Osteoblast (primary cell): ENCODE measurements at regions not wholly inside any gene's neighbourhood (a gene's known extent, or its start where the extent isn't known, plus 50 kb on each side); places are given as distances from the start of the nearest gene placed in this dataset.
"Not testable (repeated sequence)": the region's sequence is repeated elsewhere in the genome, so short reads cannot be mapped to it uniquely, and the experiment has no call there.

ENCODE experiments used
- DNase-seq: peaks from one replicate; pipeline ENCODE4 v3.0.0; 2011; ENCODE audit warnings: low spot score, mixed read lengths; ENCODE audit not compliant: insufficient read length; ENCODE audit errors: missing footprints
- H2AFZ ChIP-seq: 2 replicates; pipeline ENCODE4 v1.6.0; 2011; ENCODE audit warnings: mild to moderate bottlenecking, low read length
- H3K27ac ChIP-seq: 2 replicates; pipeline ENCODE4 v1.5.1; 2011; ENCODE audit warnings: mild to moderate bottlenecking, low read depth, low read length, moderate library complexity
- H3K27me3 ChIP-seq: 2 replicates; pipeline ENCODE4 v1.6.0; 2012; ENCODE audit warnings: mild to moderate bottlenecking, control low read depth, inconsistent platforms, low read length, moderate library complexity; ENCODE audit not compliant: insufficient read depth
- H3K36me3 ChIP-seq: 2 replicates; pipeline ENCODE4 v1.5.1; 2011; ENCODE audit warnings: mild to moderate bottlenecking, low read length, control low read depth, moderate library complexity; ENCODE audit not compliant: insufficient read depth
- H3K4me1 ChIP-seq: 2 replicates; pipeline ENCODE4 v1.5.1; 2011; ENCODE audit warnings: mild to moderate bottlenecking, low read length, control low read depth, moderate library complexity; ENCODE audit not compliant: insufficient read depth
- H3K4me2 ChIP-seq: 2 replicates; pipeline ENCODE4 v1.6.0; 2011; ENCODE audit warnings: mild to moderate bottlenecking, low read length; ENCODE audit not compliant: insufficient read depth
- H3K4me3 ChIP-seq: fragments of 200-600 bp; sonication (generic); 3 replicates; pipeline ENCODE4 v1.5.1; 2012; ENCODE audit warnings: mild to moderate bottlenecking, low read length, inconsistent platforms; ENCODE audit not compliant: insufficient read depth
- H3K79me2 ChIP-seq: 2 replicates; pipeline ENCODE4 v1.6.0; 2012; ENCODE audit warnings: mild to moderate bottlenecking, low read length, control low read depth, inconsistent platforms; ENCODE audit not compliant: insufficient read depth
- H3K9me3 ChIP-seq: 2 replicates; pipeline ENCODE4 v1.5.1; 2011; ENCODE audit warnings: low read depth, low read length, control low read depth
- H4K20me1 ChIP-seq: 2 replicates; pipeline ENCODE4 v1.6.0; 2012; ENCODE audit warnings: mild to moderate bottlenecking, low read length, control low read depth; ENCODE audit not compliant: insufficient read depth
- TF ChIP-seq, protein P1 (sequence below): IDR thresholded peaks from 2 replicates; pipeline ENCODE4 v1.5.1; 2011; ENCODE audit warnings: mild to moderate bottlenecking, low read depth, low read length, moderate library complexity; ENCODE audit errors: extremely low read depth

- Histone ChIP-seq H3K79me2 (no peaks in the 10 kb centered on the region), H3K4me3 (no peak overlapping the region), H3K4me1 (no peaks in the 10 kb centered on the region), H3K4me2 (no peak overlapping the region), H3K27me3 (no peaks in the 10 kb centered on the region), H4K20me1 (no peaks in the 10 kb centered on the region), H2AFZ (no peak overlapping the region), H3K27ac (no peak overlapping the region), H3K9me3 (no peaks in the 10 kb centered on the region), H3K36me3 (no peaks in the 10 kb centered on the region)
- no peak for DNase-seq
- TF ChIP-seq, protein P1, sequence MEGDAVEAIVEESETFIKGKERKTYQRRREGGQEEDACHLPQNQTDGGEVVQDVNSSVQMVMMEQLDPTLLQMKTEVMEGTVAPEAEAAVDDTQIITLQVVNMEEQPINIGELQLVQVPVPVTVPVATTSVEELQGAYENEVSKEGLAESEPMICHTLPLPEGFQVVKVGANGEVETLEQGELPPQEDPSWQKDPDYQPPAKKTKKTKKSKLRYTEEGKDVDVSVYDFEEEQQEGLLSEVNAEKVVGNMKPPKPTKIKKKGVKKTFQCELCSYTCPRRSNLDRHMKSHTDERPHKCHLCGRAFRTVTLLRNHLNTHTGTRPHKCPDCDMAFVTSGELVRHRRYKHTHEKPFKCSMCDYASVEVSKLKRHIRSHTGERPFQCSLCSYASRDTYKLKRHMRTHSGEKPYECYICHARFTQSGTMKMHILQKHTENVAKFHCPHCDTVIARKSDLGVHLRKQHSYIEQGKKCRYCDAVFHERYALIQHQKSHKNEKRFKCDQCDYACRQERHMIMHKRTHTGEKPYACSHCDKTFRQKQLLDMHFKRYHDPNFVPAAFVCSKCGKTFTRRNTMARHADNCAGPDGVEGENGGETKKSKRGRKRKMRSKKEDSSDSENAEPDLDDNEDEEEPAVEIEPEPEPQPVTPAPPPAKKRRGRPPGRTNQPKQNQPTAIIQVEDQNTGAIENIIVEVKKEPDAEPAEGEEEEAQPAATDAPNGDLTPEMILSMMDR, result no peak
These were observed 297.6 kb upstream of the INTU start for GRCh38 chr4:127335073-127335620.

GRCh38 chr4:127335732-127336131 is 297.0 kb upstream of the INTU start:
- H4K20me1 ChIP-seq, result no peaks in the 10 kb centered on the region
- H3K4me1 ChIP-seq, result no peaks in the 10 kb centered on the region
- H3K36me3 ChIP-seq, result no peaks in the 10 kb centered on the region
- H2AFZ ChIP-seq, result no peak overlapping the region
- H3K27ac ChIP-seq, result no peak overlapping the region
- TF ChIP-seq, protein P1, result no peak
- no peak overlapping the region for H3K4me2 ChIP-seq
- H3K27me3 ChIP-seq, result no peaks in the 10 kb centered on the region
- no peak overlapping the region for H3K4me3 ChIP-seq
- H3K79me2 ChIP-seq, result no peaks in the 10 kb centered on the region
- H3K9me3 ChIP-seq, result no peaks in the 10 kb centered on the region
- no peak for DNase-seq

DNA sequence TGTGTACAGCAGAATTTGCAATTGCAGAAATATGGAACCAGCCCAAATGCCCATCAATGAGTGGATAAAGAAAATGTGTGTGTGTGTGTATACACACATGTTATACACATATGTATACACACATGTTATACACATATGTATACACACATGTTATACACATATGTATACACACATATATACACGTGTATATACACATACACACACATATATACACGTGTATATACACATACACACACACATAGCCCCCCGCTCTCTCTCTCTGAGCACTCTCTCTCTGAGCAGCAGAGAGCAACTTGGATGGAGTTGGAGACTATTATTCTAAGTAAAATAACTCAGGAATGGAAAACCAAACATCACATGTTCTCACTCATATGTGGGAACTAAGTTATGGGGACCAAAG is 289.6 kb upstream of the INTU start:
- not testable (repeated sequence) for H3K4me3 ChIP-seq, DNase-seq, H3K4me1 ChIP-seq, H3K27ac ChIP-seq, H3K79me2 ChIP-seq, H3K36me3 ChIP-seq, H3K27me3 ChIP-seq, H3K4me2 ChIP-seq, H2AFZ ChIP-seq, H4K20me1 ChIP-seq, H3K9me3 ChIP-seq

- H3K27ac ChIP-seq, result no peak overlapping the region
- no peak overlapping the region for H3K4me2 ChIP-seq
- no peaks in the 10 kb centered on the region for H3K27me3 ChIP-seq
- no peaks in the 10 kb centered on the region for H3K79me2 ChIP-seq
- H4K20me1 ChIP-seq, result no peaks in the 10 kb centered on the region
- H3K9me3 ChIP-seq, result no peaks in the 10 kb centered on the region
- no peak overlapping the region for H3K4me3 ChIP-seq
- DNase-seq, result no peak
- H3K4me1 ChIP-seq, result no peaks in the 10 kb centered on the region
- H3K36me3 ChIP-seq, result no peaks in the 10 kb centered on the region
- H2AFZ ChIP-seq, result no peak overlapping the region
- TF ChIP-seq, protein P1, result no peak
These were observed 288.7 kb upstream of the INTU start for GRCh38 chr4:127344071-127344470.
